ENCODE measurements at regions not wholly inside any gene's neighbourhood (a gene's known extent, or its start where the extent isn't known, plus 50 kb on each side); places are given as distances from the start of the nearest gene placed in this dataset.
"Not testable (repeated sequence)": the region's sequence is repeated elsewhere in the genome, so short reads cannot be mapped to it uniquely, and the experiment has no call there.

DNA sequence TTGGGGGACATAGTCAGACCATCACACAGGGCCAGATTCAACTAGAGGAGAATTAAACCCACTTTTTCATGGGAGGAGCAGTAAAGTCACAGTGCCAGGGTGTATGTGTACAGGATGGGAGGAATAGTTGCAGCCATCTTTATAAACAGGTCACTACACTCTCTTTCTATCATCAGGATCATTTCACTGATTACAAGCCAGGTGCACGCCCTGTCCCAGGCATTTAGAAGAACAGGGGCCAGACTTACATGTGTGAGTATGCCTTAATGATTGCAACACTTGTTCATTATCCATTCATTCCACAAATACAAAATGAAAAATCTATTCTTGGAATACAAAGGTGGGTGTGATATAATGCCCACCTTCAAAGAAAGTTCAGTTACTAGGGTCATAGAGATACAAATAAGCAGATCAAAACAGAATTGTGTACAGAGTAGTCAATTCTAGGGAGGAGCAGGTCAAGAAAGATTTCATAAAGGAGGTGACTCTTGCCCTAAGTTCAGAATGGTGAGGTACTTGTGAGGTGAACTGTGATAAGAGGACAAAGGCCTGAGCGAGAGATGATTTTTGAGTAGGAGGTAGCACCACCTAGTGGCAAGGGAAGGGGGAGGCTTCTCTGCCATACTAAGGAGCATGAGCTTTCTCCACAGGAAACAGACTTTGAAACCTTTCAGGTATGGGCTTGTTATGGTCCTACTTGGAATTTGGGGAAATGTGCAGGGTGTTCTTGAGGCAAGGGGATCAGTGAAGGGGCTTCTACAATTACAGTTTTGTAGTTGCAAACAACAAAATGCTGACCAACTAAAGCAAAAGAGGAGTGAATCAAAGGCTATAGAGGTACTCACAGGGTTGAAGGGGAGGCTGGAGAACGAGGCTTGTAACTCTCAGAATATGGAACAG lies 156.3 kb downstream of the SUCLG1 start:
- DNase-seq, result peak; percentile 49
- Mint-ChIP-seq H3K4me3 (no peak overlapping the region), H3K36me3 (no peaks in the 10 kb centered on the region), H3K4me1 (ENCODE audit: low read depth) (no peaks in the 10 kb centered on the region), H3K9me3 (peaks cover 14% of the 10 kb centered on the region), H3K27ac (no peak overlapping the region), H3K27me3 (peaks cover 5% of the 10 kb centered on the region)
- intact Hi-C loops (cut with micrococcal nuclease), result loop anchor here (2.0 kb wide), 1 partner anchor 280 kb away; no protein-coding TSS in a partner anchor
- ChIA-PET POLR2A (no interaction called here), CTCF (interaction anchor here (0.6 to 3.8 kb wide), 10 partner anchors 9 to 286 kb away, joined by 3 to 39 read pairs (median 4); no protein-coding TSS in a partner anchor)

DNA sequence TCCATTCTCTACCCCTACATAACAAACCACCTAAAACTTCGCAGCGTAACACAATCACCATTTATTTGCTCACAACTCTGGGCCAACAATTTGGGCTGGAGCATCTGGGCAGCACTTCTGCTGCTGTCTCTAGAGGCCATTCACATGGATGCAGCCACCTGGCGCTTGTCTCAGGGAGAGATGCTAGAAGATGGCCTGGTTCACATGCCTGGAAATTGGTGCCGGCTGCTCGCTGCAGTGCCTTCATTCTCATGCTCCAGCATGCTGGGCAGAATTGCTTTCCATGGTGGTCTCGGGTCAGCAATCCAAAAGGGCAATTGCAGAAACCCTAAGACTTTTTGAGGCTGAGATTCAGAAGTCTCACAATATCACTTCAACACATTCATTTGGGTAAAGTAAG lies 157.4 kb downstream of the SUCLG1 start:
- no peak for DNase-seq
- POLR2A ChIA-PET, result no interaction called here
- Mint-ChIP-seq H3K36me3 (no peaks in the 10 kb centered on the region), H3K9me3 (peaks cover 13% of the 10 kb centered on the region), H3K27ac (no peak overlapping the region), H3K27me3 (peaks cover 5% of the 10 kb centered on the region), H3K4me1 (ENCODE audit: low read depth) (no peaks in the 10 kb centered on the region), H3K4me3 (no peak overlapping the region)
- intact Hi-C loops (cut with micrococcal nuclease), result loop anchor here (2.0 kb wide), 1 partner anchor 279 kb away; no protein-coding TSS in a partner anchor
- CTCF ChIA-PET, result no interaction called here

- Mint-ChIP-seq H3K9me3 (peaks cover 3% of the 10 kb centered on the region), H3K4me3 (no peak overlapping the region)
These were observed 158.4 kb downstream of the SUCLG1 start for GRCh38 chr2:84300696-84301029.

GRCh38 chr2:84300001-84300695 lies 158.9 kb downstream of the SUCLG1 start:
- POLR2A ChIA-PET; H3K27me3 Mint-ChIP-seq; H3K27ac Mint-ChIP-seq; intact Hi-C loops (cut with micrococcal nuclease); H3K4me3 Mint-ChIP-seq; DNase-seq; H3K36me3 Mint-ChIP-seq; H3K9me3 Mint-ChIP-seq; H3K4me1 Mint-ChIP-seq (ENCODE audit: low read depth): not testable (repeated sequence)
- CTCF ChIA-PET, result interaction anchor here (0.7 to 1.4 kb wide), 3 partner anchors 16 to 847 kb away, joined by 3 to 4 read pairs (median 4); no protein-coding TSS in a partner anchor

More at GRCh38 chr2:84300696-84301029, 158.4 kb downstream of the SUCLG1 start:
- Mint-ChIP-seq H3K4me1 (ENCODE audit: low read depth) (no peaks in the 10 kb centered on the region), H3K27me3 (peaks cover 5% of the 10 kb centered on the region), H3K27ac (no peak overlapping the region), H3K36me3 (no peaks in the 10 kb centered on the region)
- intact Hi-C loops (cut with micrococcal nuclease), result no loop called here
- ChIA-PET POLR2A (no interaction called here), CTCF (interaction anchor here (1.0 to 1.4 kb wide), 2 partner anchors 16 to 278 kb away, joined by 4 read pairs; no protein-coding TSS in a partner anchor)
- no peak for DNase-seq

GRCh38 chr2:84299211-84299775 lies 159.8 kb downstream of the SUCLG1 start:
- Mint-ChIP-seq H3K27me3 (peaks cover 2% of the 10 kb centered on the region), H3K36me3 (no peaks in the 10 kb centered on the region), H3K27ac (no peak overlapping the region), H3K4me3 (no peak overlapping the region), H3K4me1 (ENCODE audit: low read depth) (no peaks in the 10 kb centered on the region), H3K9me3 (no peaks in the 10 kb centered on the region)
- ChIA-PET POLR2A (no interaction called here), CTCF (interaction anchor here (0.7 to 1.2 kb wide), 2 partner anchors 277 to 848 kb away, joined by 3 to 5 read pairs; no protein-coding TSS in a partner anchor)
- no peak for DNase-seq
- intact Hi-C loops (cut with micrococcal nuclease), result no loop called here

DNA sequence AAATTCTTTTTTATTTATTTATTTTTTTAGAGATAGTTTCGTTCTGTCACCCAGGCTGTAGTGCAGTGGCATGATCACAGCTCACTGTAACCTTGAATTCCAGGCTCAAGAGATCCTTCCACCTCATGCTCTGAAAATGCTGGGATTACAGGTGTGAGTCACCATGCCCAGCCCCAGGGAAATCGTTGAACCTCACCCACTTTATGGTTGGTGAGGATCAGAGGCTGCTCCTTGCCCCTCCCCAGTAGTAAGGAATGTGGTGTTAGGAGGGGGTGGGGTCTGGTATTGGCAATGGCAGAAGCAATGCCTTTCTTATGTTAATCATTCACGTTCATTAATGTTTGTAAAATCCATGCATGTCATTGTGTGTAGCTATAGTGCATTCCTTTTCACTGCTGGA lies 161.9 kb downstream of the SUCLG1 start:
- Mint-ChIP-seq H3K9me3 (no peaks in the 10 kb centered on the region), H3K27ac (no peak overlapping the region), H3K4me1 (ENCODE audit: low read depth) (no peaks in the 10 kb centered on the region), H3K36me3 (no peaks in the 10 kb centered on the region), H3K4me3 (no peak overlapping the region), H3K27me3 (peaks cover 1% of the 10 kb centered on the region)
- DNase-seq, result no peak
- intact Hi-C loops (cut with micrococcal nuclease), result no loop called here
- ChIA-PET POLR2A (no interaction called here), CTCF (interaction anchor here (0.7 to 1.2 kb wide), 2 partner anchors 19 to 117 kb away, joined by 3 read pairs; no protein-coding TSS in a partner anchor)

DNA sequence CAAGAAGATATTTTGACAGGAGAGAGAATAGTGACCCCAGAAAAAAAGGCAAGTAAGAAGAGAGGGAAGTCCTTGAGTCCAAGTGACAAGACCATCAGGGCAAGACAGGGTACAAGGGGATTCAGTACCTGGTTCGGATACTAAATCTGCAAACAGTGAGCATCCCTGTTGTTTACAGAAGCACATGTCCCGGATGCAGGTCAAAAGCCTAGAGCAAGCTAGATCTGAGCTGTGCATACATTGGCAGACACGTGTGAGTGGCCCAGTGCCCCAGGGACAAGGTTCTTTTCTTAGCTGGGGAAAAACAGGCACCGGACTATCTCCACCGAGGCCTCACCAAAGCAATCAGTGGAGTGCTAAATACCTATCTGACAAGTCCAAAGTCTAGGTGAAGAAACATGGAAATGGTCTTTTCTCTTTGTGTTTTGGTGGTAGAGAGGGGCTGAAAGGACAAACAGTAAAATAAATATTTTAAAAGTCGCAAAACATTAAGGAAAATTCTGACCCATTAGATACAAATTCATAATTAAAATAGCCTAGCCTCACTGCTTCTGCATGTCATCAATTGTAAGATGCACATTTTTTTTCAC lies 165.2 kb downstream of the SUCLG1 start:
- Mint-ChIP-seq H3K4me3 (no peak overlapping the region), H3K9me3 (no peaks in the 10 kb centered on the region), H3K27me3 (peaks cover 1% of the 10 kb centered on the region), H3K36me3 (no peaks in the 10 kb centered on the region), H3K4me1 (ENCODE audit: low read depth) (no peaks in the 10 kb centered on the region), H3K27ac (no peak overlapping the region)
- POLR2A ChIA-PET, result no interaction called here
- DNase-seq, result no peak
- CTCF ChIA-PET, result interaction anchor here (1.3 to 2.2 kb wide), 2 partner anchors 9 to 21 kb away, joined by 3 to 7 read pairs; no protein-coding TSS in a partner anchor
- intact Hi-C loops (cut with micrococcal nuclease), result no loop called here

GRCh38 chr2:84292545-84292944 lies 166.5 kb downstream of the SUCLG1 start:
- H3K4me1 Mint-ChIP-seq (ENCODE audit: low read depth), result no peaks in the 10 kb centered on the region
- ChIA-PET CTCF (interaction anchor here (2.2 kb wide), 1 partner anchor 11 kb away, joined by 7 read pairs; no protein-coding TSS in a partner anchor), POLR2A (no interaction called here)
- intact Hi-C loops (cut with micrococcal nuclease), result no loop called here
- H3K4me3 Mint-ChIP-seq, result no peak overlapping the region
- no peak for DNase-seq
- H3K36me3 Mint-ChIP-seq, result no peaks in the 10 kb centered on the region
- no peaks in the 10 kb centered on the region for H3K9me3 Mint-ChIP-seq
- H3K27me3 Mint-ChIP-seq, result peaks cover 3% of the 10 kb centered on the region
- H3K27ac Mint-ChIP-seq, result no peak overlapping the region

DNA sequence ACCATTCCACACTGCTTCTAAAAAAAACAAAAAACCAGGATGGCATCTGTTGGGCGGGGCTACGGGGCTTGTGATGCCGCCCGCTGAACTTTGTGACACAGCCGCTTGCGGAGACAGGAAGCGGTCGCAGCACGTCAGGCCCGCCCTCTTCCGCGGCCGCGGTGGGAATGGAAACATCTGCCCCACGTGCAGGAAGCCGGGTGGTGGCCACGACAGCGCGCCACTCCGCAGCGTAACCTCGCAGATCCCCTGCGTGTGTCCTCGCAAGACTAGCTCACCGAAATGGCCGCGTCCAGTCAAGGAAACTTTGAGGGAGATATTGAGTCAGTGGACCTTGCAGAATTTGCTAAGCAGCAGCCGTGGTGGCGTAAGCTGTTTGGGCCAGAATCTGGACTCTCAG lies 168.5 kb downstream of the SUCLG1 start:
- no peak for DNase-seq
- Mint-ChIP-seq H3K36me3 (no peaks in the 10 kb centered on the region), H3K27me3 (peaks cover 9% of the 10 kb centered on the region), H3K4me3 (no peak overlapping the region), H3K27ac (no peak overlapping the region), H3K9me3 (no peaks in the 10 kb centered on the region), H3K4me1 (ENCODE audit: low read depth) (no peaks in the 10 kb centered on the region)
- ChIA-PET CTCF (no interaction called here), POLR2A (no interaction called here)
- intact Hi-C loops (cut with micrococcal nuclease), result no loop called here

- ChIA-PET CTCF (no interaction called here), POLR2A (no interaction called here)
- intact Hi-C loops (cut with micrococcal nuclease), result no loop called here
These were observed 170.8 kb downstream of the SUCLG1 start for GRCh38 chr2:84288293-84288692.

DNA sequence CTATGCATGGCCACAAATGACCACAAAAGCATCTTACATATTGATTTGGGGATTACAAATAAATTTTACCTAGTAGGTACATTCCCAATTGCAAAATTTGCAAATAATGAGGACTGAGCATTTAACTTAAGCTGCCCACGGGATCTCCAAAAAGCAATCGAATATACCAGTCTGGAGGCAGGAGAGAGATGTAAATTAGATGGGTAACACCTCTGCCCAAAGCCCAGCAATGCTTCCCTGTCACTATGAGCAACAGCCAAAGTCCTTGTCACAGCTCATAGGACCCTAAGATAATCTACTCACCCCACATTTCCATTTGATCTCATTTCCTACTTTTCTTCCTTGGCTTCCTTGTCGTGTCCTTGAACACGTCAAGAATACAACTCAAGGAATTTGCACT lies 172.2 kb downstream of the SUCLG1 start:
- no peaks in the 10 kb centered on the region for H3K36me3 Mint-ChIP-seq
- H3K4me1 Mint-ChIP-seq (ENCODE audit: low read depth), result no peaks in the 10 kb centered on the region
- CTCF ChIA-PET, result interaction anchor here (1.2 kb wide), 1 partner anchor 28 kb away, joined by 5 read pairs; no protein-coding TSS in a partner anchor
- H3K4me3 Mint-ChIP-seq, result no peak overlapping the region
- POLR2A ChIA-PET, result no interaction called here
- intact Hi-C loops (cut with micrococcal nuclease), result no loop called here
- no peaks in the 10 kb centered on the region for H3K9me3 Mint-ChIP-seq
- no peak for DNase-seq
- no peak overlapping the region for H3K27ac Mint-ChIP-seq
- peaks cover 7% of the 10 kb centered on the region for H3K27me3 Mint-ChIP-seq

More at GRCh38 chr2:84288293-84288692, 170.8 kb downstream of the SUCLG1 start:
- Mint-ChIP-seq H3K4me3 (no peak overlapping the region), H3K4me1 (ENCODE audit: low read depth) (no peaks in the 10 kb centered on the region), H3K9me3 (no peaks in the 10 kb centered on the region), H3K27me3 (peaks cover 9% of the 10 kb centered on the region), H3K27ac (no peak overlapping the region), H3K36me3 (no peaks in the 10 kb centered on the region)
- no peak for DNase-seq

Measured in activated CD4-positive, alpha-beta memory T cell treated with anti-CD3 and anti-CD28 coated beads for 36 hours (primary cell).